H9 (cell line): ENCODE measurements at regions not wholly inside any gene's neighbourhood (a gene's known extent, or its start where the extent isn't known, plus 50 kb on each side); places are given as distances from the start of the nearest gene placed in this dataset.

Source experiments
- DNase-seq: peaks from one replicate; pipeline ENCODE4 v3.0.0-alpha.2; 2017
- H2AFZ ChIP-seq: one replicate; pipeline ENCODE4 v1.6.1; 2013; ENCODE audit warnings: mild to moderate bottlenecking, low read length, control low read depth, moderate library complexity
- H2AK5ac ChIP-seq: 2 replicates; pipeline ENCODE4 v1.6.1; 2013; ENCODE audit warnings: low read length, control low read depth, mixed read lengths; ENCODE audit not compliant: insufficient read length
- H2BK120ac ChIP-seq: one replicate; pipeline ENCODE4 v1.6.1; 2013; ENCODE audit warnings: low read depth, mild to moderate bottlenecking, low read length, control low read depth, inconsistent platforms; ENCODE audit not compliant: poor library complexity, severe bottlenecking
- H2BK12ac ChIP-seq: 2 replicates; pipeline ENCODE4 v1.6.1; 2013; ENCODE audit warnings: low read length, control low read depth, mixed read lengths, low read depth; ENCODE audit not compliant: insufficient read length
- H2BK15ac ChIP-seq: 2 replicates; pipeline ENCODE4 v1.6.1; 2013; ENCODE audit warnings: low read depth, low read length, control low read depth
- H2BK20ac ChIP-seq: one replicate; pipeline ENCODE4 v1.6.1; 2013; ENCODE audit warnings: low read depth, mild to moderate bottlenecking, low read length, control low read depth, inconsistent platforms; ENCODE audit not compliant: poor library complexity, severe bottlenecking
- H2BK5ac ChIP-seq: 2 replicates; pipeline ENCODE4 v1.6.1; 2013; ENCODE audit warnings: low read length, control low read depth, mixed read lengths; ENCODE audit not compliant: insufficient read length
- H3K14ac ChIP-seq: 2 replicates; pipeline ENCODE4 v1.6.1; 2013; ENCODE audit warnings: low read length, control low read depth; ENCODE audit not compliant: insufficient read depth
- H3K18ac ChIP-seq: 2 replicates; pipeline ENCODE4 v1.6.1; 2013; ENCODE audit warnings: low read depth, mild to moderate bottlenecking, mixed read lengths, low read length, control low read depth; ENCODE audit not compliant: insufficient read length
- H3K23ac ChIP-seq: 2 replicates; pipeline ENCODE4 v1.6.1; 2013; ENCODE audit warnings: low read length, control low read depth, mixed read lengths, low read depth; ENCODE audit not compliant: insufficient read length
- H3K23me2 ChIP-seq: 2 replicates; pipeline ENCODE4 v1.6.1; 2013; ENCODE audit warnings: low read depth, mild to moderate bottlenecking, mixed read lengths, low read length, control low read depth; ENCODE audit not compliant: insufficient read length, poor library complexity, severe bottlenecking
- H3K27ac ChIP-seq: 2 replicates; pipeline ENCODE4 v1.5.1; 2013; ENCODE audit warnings: low read length, control low read depth, mixed read lengths, low read depth; ENCODE audit not compliant: insufficient read length
- H3K27me3 ChIP-seq: 2 replicates; pipeline ENCODE4 v1.6.1; 2013; ENCODE audit warnings: low read length, control low read depth, inconsistent platforms; ENCODE audit not compliant: insufficient read depth
- H3K4ac ChIP-seq: 2 replicates; pipeline ENCODE4 v1.6.1; 2013; ENCODE audit warnings: low read depth, mild to moderate bottlenecking, control low read depth, inconsistent platforms, low read length, moderate library complexity
- H3K4me1 ChIP-seq: 2 replicates; pipeline ENCODE4 v1.6.1; 2013; ENCODE audit warnings: low read length, control low read depth, inconsistent platforms; ENCODE audit not compliant: insufficient read depth
- H3K4me2 ChIP-seq: 2 replicates; pipeline ENCODE4 v1.6.1; 2013; ENCODE audit warnings: low read length, control low read depth, mixed read lengths; ENCODE audit not compliant: insufficient read length, insufficient read depth
- H3K56ac ChIP-seq: 2 replicates; pipeline ENCODE4 v1.6.1; 2013; ENCODE audit warnings: low read depth, mild to moderate bottlenecking, mixed read lengths, low read length, control low read depth; ENCODE audit not compliant: insufficient read length
- H3K79me1 ChIP-seq: 2 replicates; pipeline ENCODE4 v1.6.1; 2013; ENCODE audit warnings: low read depth, mild to moderate bottlenecking, moderate library complexity, low read length, control low read depth, inconsistent platforms; ENCODE audit not compliant: insufficient read depth, poor library complexity, severe bottlenecking
- H3K79me2 ChIP-seq: 2 replicates; pipeline ENCODE4 v1.6.1; 2013; ENCODE audit warnings: low read length, control low read depth, inconsistent platforms; ENCODE audit not compliant: insufficient read depth
- H3K9ac ChIP-seq: 2 replicates; pipeline ENCODE4 v1.6.1; 2013; ENCODE audit warnings: low read length, control low read depth, mixed read lengths; ENCODE audit not compliant: insufficient read length; ENCODE audit errors: extremely low read depth
- H3K9me3 ChIP-seq: one replicate; pipeline ENCODE4 v1.6.1; 2013; ENCODE audit warnings: low read depth, low read length, inconsistent platforms; ENCODE audit not compliant: control insufficient read depth
- H3T11ph ChIP-seq: one replicate; pipeline ENCODE4 v1.6.1; 2013; ENCODE audit warnings: mild to moderate bottlenecking, low read length, control low read depth, inconsistent platforms
- H4K20me1 ChIP-seq: one replicate; pipeline ENCODE4 v1.6.1; 2013; ENCODE audit not compliant: control insufficient read depth, insufficient read length, insufficient read depth
- H4K5ac ChIP-seq: 2 replicates; pipeline ENCODE4 v1.6.1; 2013; ENCODE audit warnings: low read depth, mild to moderate bottlenecking, mixed read lengths, low read length, control low read depth; ENCODE audit not compliant: insufficient read length
- H4K8ac ChIP-seq: replicated peaks from 2 replicates; pipeline ENCODE4 v1.6.1; 2013; ENCODE audit warnings: low read length, control low read depth, mixed read lengths, low read depth; ENCODE audit not compliant: insufficient read length
- H4K91ac ChIP-seq: 2 replicates; pipeline ENCODE4 v1.6.1; 2013; ENCODE audit warnings: low read depth, mild to moderate bottlenecking, moderate library complexity, mixed read lengths, low read length, control low read depth; ENCODE audit not compliant: insufficient read length
- H3K27ac Mint-ChIP-seq, 3 experiments: 2 replicates in 2 of 3; 3 replicates in 1 of 3; pipeline ENCODE4 v1.8.0; 2020 to 2021; ENCODE audit warnings: mixed read lengths in 3 of 3, mild to moderate bottlenecking in 1 of 3, moderate library complexity in 1 of 3
- H3K27me3 Mint-ChIP-seq: 2 replicates; pipeline ENCODE4 v1.8.0; 2021; ENCODE audit warnings: low read depth, mild to moderate bottlenecking, moderate library complexity, mixed read lengths
- H3K36me3 Mint-ChIP-seq, 3 experiments: 2 replicates in 2 of 3; 3 replicates in 1 of 3; pipeline ENCODE4 v1.8.0; 2020 to 2021; ENCODE audit warnings: low read depth in 3 of 3, mixed read lengths in 3 of 3; ENCODE audit not compliant: insufficient read depth in 1 of 3
- H3K4me1 Mint-ChIP-seq, 2 experiments: 2 replicates each; pipeline ENCODE4 v1.8.0; 2020; ENCODE audit warnings: mixed read lengths in 2 of 2
- H3K4me3 Mint-ChIP-seq, 2 experiments: 2 replicates in 1 of 2; 3 replicates in 1 of 2; pipeline ENCODE4 v1.8.0; 2020 to 2021; ENCODE audit warnings: mild to moderate bottlenecking in 2 of 2, mixed read lengths in 2 of 2, moderate library complexity in 1 of 2
- H3K9me3 Mint-ChIP-seq, 2 experiments: 2 replicates in 1 of 2; 3 replicates in 1 of 2; pipeline ENCODE4 v1.8.0; 2020; ENCODE audit warnings: mild to moderate bottlenecking in 2 of 2, mixed read lengths in 2 of 2, moderate library complexity in 1 of 2
- CTCF ChIP-seq: fragments of 200-600 bp; sonication (generic); conservative IDR thresholded peaks from 3 replicates; pipeline ENCODE4 v1.8.0; 2021; ENCODE audit warnings: antibody characterized with exemption, mild to moderate bottlenecking
- WGBS: extraction: QIAGEN DNeasy Blood & Tissue Kit; methylation state at CpG from one replicate; pipeline ENCODE4 v1.1.7; 2013; ENCODE audit warnings: missing lambda C conversion rate, low lambda C conversion rate, mixed read lengths; ENCODE audit not compliant: insufficient read length; ENCODE audit errors: extremely low coverage; 5-methylcytosine and 5-hydroxymethylcytosine counted together

GRCh38 chr10:15432266-15432665 is 61.2 kb upstream of the FAM171A1 start:
- no CpG with 5 or more reads among the region's 7 CpGs for WGBS
- no peaks in the 10 kb centered on the region for H4K20me1 ChIP-seq
- no peaks in the 10 kb centered on the region for H3K36me3 Mint-ChIP-seq

More at GRCh38 chr10:15432266-15432665, 61.2 kb upstream of the FAM171A1 start:
- Histone ChIP-seq H3K79me2 (no peaks in the 10 kb centered on the region), H2BK15ac (no peak overlapping the region), H2AFZ (no peak overlapping the region), H3K18ac (no peak overlapping the region), H3K23me2 (no peaks in the 10 kb centered on the region), H3K14ac (no peak overlapping the region), H4K91ac (no peak overlapping the region), H3K79me1 (no peaks in the 10 kb centered on the region), H2BK120ac (no peak overlapping the region), H3K9me3 (no peaks in the 10 kb centered on the region), H2BK20ac (no peak overlapping the region), H4K8ac (no peak overlapping the region), H4K5ac (no peak overlapping the region), H3T11ph (no peak overlapping the region), H3K23ac (no peak overlapping the region), H3K4me2 (no peak overlapping the region), H3K56ac (no peak overlapping the region), H2AK5ac (no peak overlapping the region), H3K27me3 (no peaks in the 10 kb centered on the region), H3K9ac (no peak overlapping the region), H3K4ac (no peak overlapping the region), H3K27ac (no peak overlapping the region), H3K4me1 (no peaks in the 10 kb centered on the region), H2BK12ac (no peak overlapping the region), H2BK5ac (no peak overlapping the region)
- no peak for TF ChIP-seq CTCF
- H3K4me3 Mint-ChIP-seq, result no peak overlapping the region
- no peaks in the 10 kb centered on the region for H3K9me3 Mint-ChIP-seq
- H3K27me3 Mint-ChIP-seq, result peaks cover 30% of the 10 kb centered on the region
- H3K27ac Mint-ChIP-seq, result no peak overlapping the region
- peaks cover 3 to 4% of the 10 kb centered on the region in 2 experiments; a peak in 2 of 4 replicates for H3K4me1 Mint-ChIP-seq
- DNase-seq, result no peak
